ENCODE measurements at regions not wholly inside any gene's neighbourhood (a gene's known extent, or its start where the extent isn't known, plus 50 kb on each side); places are given as distances from the start of the nearest gene placed in this dataset.

DNA sequence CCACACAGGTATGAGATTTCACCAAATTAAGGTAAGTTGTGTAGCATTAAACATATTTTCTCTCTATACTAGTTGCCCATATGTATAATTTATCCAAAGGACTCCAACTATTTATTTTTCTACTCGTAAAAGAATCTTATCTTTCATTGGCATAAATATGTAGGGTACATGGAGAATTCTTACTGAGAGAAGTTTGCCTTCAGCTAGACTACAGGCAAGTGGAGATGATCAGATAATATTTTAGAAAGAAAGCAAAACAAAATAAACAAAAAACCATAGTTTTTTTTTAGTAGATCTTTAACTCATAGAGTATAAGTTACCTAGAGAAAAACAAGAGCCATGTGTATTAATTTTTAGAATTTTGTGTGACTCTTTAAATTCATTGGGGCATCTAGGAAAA, 743.1 kb upstream of the ARRDC3 start:
- ATAC-seq (no peak), DNase-seq (no peak)
- no peak overlapping the region for H3K4me3 ChIP-seq
- no peaks in the 10 kb centered on the region for H3K27me3 ChIP-seq
- no peak overlapping the region for H3K27ac ChIP-seq
- no peaks in the 10 kb centered on the region for H3K4me1 ChIP-seq
- intact Hi-C loops (cut with DNase I): no loop called here
- no peaks in the 10 kb centered on the region for H3K9me3 ChIP-seq
- WGBS, 2 donors: 67 to 85% methylated on average over 1 of the region's 1 CpG
- TF ChIP-seq, protein P1, sequence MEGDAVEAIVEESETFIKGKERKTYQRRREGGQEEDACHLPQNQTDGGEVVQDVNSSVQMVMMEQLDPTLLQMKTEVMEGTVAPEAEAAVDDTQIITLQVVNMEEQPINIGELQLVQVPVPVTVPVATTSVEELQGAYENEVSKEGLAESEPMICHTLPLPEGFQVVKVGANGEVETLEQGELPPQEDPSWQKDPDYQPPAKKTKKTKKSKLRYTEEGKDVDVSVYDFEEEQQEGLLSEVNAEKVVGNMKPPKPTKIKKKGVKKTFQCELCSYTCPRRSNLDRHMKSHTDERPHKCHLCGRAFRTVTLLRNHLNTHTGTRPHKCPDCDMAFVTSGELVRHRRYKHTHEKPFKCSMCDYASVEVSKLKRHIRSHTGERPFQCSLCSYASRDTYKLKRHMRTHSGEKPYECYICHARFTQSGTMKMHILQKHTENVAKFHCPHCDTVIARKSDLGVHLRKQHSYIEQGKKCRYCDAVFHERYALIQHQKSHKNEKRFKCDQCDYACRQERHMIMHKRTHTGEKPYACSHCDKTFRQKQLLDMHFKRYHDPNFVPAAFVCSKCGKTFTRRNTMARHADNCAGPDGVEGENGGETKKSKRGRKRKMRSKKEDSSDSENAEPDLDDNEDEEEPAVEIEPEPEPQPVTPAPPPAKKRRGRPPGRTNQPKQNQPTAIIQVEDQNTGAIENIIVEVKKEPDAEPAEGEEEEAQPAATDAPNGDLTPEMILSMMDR (IDR thresholded peaks at IDR 0.05): no peak
- no peaks in the 10 kb centered on the region for H3K36me3 ChIP-seq

DNA sequence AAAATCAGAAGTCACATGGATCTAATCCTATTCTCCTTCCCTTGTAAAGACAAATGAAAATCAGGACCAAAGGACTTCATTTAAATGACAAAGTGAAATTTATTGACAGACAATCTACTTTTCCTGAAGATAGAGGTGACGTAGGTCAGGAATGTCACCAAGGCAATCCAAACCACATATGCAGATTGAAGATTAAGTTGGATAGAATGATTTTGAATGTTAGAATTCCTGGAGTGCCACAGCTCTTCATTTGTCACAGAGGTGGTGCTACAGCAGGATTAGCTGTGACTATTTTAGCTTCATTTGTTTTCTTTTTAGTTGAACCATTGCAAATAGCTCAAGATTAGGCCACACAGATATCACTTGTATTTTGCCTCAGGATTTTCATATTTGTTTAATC, 736.0 kb upstream of the ARRDC3 start:
- 72 to 75% methylated on average over 1 of the region's 1 CpG for WGBS, 2 donors
- DNase-seq: no peak

DNA sequence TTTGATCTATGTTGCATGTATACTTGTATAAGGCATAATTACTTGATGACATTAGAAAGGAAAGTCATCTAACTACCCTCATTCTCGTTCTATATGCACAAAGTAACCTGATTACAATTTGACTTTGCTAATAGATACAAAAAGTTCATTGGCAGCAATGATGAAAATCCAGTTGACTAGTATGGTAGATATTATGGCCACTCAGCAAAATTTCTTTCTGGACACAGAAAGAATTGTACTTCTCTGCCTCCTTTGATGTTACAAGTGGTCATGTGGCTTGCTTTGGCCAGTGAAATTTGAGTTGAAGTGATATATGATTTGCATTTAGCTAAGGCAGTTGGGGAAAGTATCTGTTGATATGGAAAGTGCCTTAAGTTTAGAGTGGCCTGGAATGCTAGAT, 723.7 kb upstream of the ARRDC3 start:
- intact Hi-C loops (cut with DNase I): no loop called here
- 50 to 60% methylated on average over 1 of the region's 1 CpG for WGBS, 2 donors
- no peak for ATAC-seq

More for the DNA sequence above, 736.0 kb upstream of the ARRDC3 start:
- TF ChIP-seq, protein P1 (IDR thresholded peaks at IDR 0.05): no peak
- H3K4me1 ChIP-seq: no peaks in the 10 kb centered on the region
- H3K9me3 ChIP-seq: no peaks in the 10 kb centered on the region
- no peaks in the 10 kb centered on the region for H3K27me3 ChIP-seq
- ATAC-seq: no peak
- no peak overlapping the region for H3K27ac ChIP-seq
- H3K4me3 ChIP-seq: no peak overlapping the region
- intact Hi-C loops (cut with DNase I): no loop called here
- H3K36me3 ChIP-seq: no peaks in the 10 kb centered on the region

DNA sequence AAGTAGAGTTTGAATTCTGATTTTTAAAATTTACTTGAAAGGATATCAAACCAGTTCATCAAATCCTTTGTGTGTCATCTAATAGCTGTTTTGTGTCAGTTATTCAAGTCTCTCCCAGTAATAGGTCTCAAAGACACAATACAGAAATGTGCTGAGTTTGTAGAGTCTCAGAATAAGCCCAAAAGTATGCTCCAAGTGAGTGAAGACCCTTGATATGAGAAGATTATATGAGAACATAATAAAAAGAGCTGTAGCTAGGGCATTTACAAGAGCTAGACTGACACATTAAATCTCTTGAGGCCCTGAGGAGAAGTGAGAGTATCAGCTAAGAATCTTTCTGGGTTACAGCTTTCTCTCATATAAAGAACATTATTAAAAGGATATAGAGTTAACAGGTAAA, 721.0 kb upstream of the ARRDC3 start:
- DNase-seq: no peak
- no peaks in the 10 kb centered on the region for H3K36me3 ChIP-seq
- H3K27ac ChIP-seq: no peak overlapping the region
- ATAC-seq: no peak
- H3K4me1 ChIP-seq: no peaks in the 10 kb centered on the region
- H3K9me3 ChIP-seq: peaks cover 0 to 6% (median 0%) of the 10 kb centered on the region in 11 donors
- no peaks in the 10 kb centered on the region for H3K27me3 ChIP-seq
- TF ChIP-seq, protein P1 (IDR thresholded peaks at IDR 0.05): no peak
- H3K4me3 ChIP-seq: no peak overlapping the region
- intact Hi-C loops (cut with DNase I): no loop called here

More for the DNA sequence above, 723.7 kb upstream of the ARRDC3 start:
- H3K27ac ChIP-seq: no peak overlapping the region
- no peaks in the 10 kb centered on the region for H3K4me1 ChIP-seq
- DNase-seq: no peak
- H3K27me3 ChIP-seq: no peaks in the 10 kb centered on the region
- H3K9me3 ChIP-seq: no peaks in the 10 kb centered on the region
- H3K4me3 ChIP-seq: no peak overlapping the region
- no peaks in the 10 kb centered on the region for H3K36me3 ChIP-seq
- TF ChIP-seq, protein P1 (IDR thresholded peaks at IDR 0.05): no peak

DNA sequence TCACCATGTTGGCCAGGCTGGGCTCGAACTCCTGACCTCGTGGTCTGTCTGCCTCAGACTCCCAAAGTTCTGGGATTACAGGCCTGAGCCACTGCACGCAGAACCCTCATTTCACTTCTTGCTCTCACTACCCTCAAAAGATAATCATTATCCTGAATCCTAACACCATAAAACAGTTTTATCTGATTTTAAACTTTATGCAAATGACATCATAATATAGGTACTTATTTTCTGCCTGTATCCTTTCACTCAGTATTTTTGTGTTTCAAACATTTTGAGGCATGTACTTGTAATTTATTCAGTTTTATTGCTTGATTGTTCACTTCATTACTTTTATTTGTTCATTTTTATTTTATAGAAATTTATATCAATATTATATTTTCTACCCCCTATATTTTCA, 719.2 kb upstream of the ARRDC3 start:
- no peaks in the 10 kb centered on the region for H3K27me3 ChIP-seq
- no peaks in the 10 kb centered on the region for H3K36me3 ChIP-seq
- peaks cover 0 to 6% (median 0%) of the 10 kb centered on the region in 11 donors for H3K9me3 ChIP-seq
- 76 to 85% methylated on average over 3 of the region's 3 CpGs for WGBS, 2 donors
- no peaks in the 10 kb centered on the region for H3K4me1 ChIP-seq
- TF ChIP-seq, protein P1 (IDR thresholded peaks at IDR 0.05): no peak
- no peak overlapping the region for H3K4me3 ChIP-seq
- intact Hi-C loops (cut with DNase I): no loop called here
- no peak overlapping the region for H3K27ac ChIP-seq
- ATAC-seq (no peak), DNase-seq (no peak)

Measured in heart right ventricle (tissue), 16 donors.